HL-60/S4 treated with phorbol 12-myristate 13-acetate at 8.2 ng/mL for 4 days and 3 days (cell line): ENCODE measurements at regions not wholly inside any gene's neighbourhood (a gene's known extent, or its start where the extent isn't known, plus 50 kb on each side); places are given as distances from the start of the nearest gene placed in this dataset.

Experiments used
- in situ Hi-C: fragments of 300-500 bp; cut with MboI; formaldehyde crosslinking; loops from 2 replicates; pipeline ENCODE4 v1.15.0; 2022; ENCODE audit warnings: low sequenced_read_pairs

DNA sequence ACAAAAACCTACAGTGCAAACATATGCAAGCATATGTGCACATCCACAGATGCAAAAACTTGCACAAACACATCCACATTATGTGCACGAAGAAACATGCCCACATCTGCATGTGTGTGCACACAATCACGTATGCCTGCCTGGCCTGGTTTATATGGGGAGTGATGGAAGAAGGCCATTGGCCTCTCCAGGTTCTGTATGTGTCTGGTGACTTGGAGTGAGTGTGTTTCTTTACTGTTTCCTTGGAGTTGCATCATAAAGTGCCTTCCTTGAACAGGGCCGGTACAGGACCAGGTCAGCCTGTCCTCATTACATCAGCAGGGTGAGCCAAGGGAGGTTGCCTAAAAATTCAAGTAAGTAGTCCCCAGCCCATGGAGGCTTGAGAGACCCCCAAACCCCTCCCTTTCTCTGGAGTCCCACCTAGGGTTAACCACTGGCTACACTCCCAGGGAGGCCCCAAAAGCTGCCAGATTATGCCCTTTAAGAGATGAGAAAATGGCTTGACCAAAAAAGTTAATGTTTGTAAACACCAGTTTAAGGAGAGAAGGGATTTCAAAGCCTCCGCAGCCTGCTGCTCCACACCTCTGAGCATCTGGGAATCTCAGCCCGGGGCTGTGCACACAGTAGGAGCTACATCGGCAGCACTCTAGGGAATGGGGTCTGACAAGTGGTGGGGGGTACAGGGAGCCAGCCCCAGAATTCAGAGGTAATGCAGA, 140.8 kb downstream of the VEGFA start:
- in situ Hi-C loops: no loop called here

DNA sequence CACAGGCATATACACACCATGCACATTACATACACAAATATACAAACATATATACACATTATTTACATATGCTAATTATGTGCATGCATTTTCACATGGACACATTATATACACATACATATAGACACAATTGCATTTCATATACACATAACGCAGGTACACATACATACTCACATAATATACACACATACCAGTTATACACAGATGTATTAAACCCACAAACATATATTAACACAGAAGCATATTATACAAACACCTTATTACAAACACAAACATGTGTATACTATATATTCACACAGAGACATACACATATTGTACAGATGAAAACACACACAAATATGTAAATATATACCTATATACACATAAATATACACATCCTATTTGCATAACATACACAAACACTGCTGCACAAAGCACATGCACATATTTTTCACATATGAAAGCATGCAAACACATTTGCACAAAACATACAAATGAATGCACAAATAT, 140.2 kb downstream of the VEGFA start:
- in situ Hi-C loops: no loop called here

DNA sequence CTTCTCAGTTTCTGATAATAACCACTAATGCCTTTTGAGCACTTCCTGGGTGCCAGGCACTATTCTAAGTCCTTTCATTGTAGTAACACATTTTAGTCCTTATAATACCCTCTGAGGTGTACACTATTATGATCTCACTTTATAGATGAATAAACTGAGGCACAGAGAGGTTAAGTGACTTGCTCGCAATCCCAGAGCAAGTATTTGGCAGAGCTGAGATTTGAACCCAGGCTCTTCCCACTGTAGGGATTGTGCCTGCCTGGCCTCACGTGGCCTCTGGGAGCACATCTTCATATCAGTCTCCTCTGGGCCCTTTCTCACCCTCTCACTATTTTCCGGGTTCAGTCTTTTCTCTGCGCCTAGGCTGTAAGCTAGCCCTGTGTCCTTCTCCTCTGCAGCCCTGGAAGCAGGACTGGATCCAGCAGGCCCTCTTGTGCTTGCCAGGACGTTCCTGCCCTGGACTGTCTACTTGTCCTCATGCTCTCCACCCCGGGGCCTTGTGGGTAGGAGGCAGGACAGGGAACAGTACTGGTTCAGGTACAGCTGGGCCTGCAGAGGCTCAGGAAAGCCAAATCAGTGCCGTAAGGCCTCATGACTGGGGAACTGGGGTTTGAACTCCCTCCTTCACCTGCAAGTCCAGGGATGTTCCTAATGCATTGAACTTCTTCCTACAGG, 139.6 kb downstream of the VEGFA start:
- in situ Hi-C loops: no loop called here

DNA sequence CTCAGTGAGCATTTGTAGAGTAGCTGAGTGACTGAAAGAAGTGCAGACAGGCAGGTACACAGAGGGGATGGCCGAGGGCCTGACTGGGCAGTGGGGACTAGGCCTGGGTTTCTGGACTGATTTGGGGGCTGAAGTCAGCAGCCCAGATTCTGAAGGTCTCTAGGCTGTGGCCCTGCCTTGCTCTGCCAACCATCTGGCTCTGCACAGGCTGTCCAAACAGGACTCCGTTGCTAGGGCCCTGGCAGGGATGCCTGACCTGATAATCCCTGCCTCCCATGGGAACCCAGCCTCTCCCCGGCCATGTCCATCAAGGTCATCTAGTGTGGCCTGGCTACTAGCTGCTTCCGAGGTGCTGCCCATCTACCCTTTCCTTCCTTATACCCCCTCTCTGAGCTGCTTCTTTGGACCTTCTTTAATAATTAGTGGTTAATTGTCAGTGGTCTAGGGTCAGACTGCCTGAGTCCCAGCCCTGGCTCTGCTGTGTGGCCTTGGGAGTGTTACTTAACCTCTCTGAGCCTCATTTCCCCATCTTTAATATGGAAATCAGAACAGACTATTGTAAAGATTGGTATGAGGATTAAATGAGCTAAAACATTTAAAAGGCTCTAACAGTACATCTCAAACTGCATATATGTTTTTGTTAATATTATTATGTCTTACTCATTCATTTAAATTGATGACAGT, 137.9 kb downstream of the VEGFA start:
- in situ Hi-C loops: no loop called here

DNA sequence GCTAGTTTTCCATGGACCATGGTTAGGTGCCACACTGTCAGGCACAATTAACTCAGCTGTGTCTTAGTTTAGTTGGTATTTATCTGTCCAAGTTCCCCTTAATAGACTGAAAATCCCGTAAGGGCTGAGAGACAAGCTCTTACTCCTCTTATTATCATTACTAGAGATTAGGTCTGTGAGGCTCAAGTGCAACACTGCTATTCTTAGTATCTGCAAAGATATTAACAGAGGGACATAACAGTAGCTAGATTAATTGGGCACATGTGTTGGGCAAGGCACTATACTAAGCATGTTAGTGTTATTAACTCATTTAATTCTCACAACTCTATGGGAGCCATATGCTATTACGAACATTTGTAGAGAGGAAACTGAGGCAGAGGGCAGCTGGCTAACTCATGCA, 137.3 kb downstream of the VEGFA start:
- in situ Hi-C loops: no loop called here

DNA sequence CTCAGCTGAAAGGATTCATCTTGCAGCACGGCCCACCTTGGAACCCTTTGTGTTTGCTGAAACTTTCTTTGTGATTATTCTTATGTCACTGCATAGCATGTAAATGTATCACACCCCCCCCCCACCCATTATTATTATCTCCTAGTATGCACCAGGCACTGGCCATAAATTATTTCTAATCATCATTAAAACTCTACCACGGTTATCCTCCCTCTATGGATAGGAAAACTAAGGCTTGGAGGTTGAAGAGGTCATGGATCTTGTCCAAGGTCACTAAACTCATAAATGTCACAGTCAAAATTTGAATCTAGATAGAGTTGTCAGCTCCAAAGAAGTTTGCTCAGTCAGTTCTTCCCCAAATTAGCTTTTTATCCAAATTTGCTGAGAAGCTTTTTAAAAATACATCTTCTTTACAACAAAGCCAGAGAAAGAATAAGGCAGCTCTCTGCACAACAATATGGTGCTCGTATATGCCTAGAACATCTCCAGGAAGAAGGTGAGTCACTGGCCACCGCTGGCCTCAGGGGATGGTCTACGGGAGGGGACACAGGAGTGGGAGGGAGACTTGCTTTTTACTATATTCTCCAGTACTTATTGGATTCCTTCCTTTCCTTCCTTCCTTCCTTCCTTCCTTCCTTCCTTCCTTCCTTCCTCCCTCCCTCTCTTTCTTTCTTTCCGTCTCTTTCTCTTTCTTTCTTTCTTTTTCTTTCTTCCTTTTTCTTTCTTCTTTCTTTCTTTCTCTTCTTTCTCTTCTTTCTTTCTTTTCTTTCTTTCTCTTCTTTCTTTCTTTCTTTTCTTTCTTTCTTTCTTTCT, 134.5 kb downstream of the VEGFA start:
- in situ Hi-C loops: no loop called here

DNA sequence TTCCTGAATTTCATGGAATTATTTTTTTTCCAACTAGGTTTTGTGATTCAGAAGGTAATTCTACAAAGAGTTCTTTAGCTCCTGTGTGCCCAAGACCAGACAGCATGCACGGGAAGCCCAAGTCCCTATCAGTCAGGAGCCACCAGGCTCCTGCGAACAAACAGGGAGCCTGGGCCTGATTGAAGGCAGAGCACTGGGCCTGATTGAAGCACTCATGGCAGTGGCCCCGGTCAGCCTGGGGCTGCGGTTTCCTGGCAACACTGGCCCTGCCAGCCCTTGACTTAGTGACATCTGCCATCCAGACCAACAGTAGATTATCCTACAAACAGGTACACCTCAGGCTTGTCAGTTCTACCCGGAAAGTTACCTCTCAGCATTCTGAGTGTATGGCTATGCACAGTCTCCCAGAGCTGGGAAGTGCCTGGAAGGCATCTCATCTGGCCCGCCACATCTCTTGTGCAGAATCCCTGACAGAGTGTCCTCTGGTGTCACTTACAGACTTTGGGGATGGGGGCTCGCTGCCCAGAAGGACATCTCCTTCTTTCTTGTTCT, 133.8 kb downstream of the VEGFA start:
- in situ Hi-C loops: no loop called here

DNA sequence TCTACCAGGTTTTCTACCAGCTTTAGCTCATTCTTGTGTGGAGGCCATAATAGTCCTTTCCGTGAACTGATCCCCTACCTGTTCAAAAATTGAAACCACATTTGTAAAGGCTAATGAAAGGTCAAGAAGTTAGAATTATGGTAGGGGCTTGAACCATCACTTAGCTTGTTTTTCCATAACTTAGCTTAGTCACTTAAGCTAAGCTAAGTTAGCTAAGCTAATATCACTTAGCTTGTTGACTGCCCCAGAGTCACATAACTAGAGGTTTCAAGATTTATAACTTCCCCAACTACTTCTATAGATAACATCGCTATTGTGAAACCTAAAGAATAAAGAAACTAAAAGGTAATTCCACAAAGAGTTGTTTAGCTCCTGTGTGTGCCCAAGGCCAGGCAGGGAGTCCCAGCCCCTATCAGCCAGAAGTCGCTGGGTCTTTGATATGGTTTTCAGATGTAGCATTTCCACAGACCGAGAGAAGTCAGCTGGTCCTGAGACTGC, 131.8 kb downstream of the VEGFA start:
- in situ Hi-C loops: no loop called here

DNA sequence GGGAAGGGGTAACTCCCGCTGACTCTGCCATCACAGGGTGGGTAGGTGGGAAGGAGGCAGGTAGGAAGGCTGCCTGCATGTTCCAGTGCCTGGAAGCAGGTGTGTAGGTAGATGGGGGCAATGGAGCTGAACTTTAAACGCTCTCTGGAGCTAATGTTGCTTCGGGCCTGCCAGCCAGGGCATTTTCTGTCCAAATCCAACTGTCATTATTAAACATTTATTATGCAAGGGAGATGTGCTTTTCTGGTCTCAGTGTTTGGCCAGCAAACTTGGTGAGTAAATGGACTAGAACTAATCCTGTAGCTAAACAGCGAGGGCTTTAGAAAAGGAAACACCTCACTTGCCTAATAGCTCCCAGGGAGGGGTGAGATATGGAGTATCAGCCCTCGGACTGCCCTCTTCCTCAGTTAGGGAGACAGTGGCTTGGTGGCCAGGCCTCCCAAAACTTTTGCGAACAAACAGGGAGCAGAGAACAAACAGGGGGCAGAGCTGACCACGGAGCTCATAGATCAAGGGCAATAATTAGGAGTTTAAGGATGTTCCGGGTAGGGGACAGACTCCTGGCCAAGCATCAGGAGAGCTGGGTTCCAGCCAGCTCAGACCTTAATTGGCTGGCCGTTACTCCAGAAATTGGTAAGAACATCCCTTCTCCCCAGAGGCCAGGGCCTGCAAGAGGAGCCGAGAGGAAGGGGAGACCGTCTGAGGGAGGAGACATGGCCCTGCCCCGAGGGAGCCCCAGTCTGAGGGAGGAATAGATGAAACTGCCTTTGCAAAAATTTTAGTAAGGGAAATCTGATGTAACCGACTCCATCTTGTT, 131.1 kb downstream of the VEGFA start:
- in situ Hi-C loops: no loop called here

DNA sequence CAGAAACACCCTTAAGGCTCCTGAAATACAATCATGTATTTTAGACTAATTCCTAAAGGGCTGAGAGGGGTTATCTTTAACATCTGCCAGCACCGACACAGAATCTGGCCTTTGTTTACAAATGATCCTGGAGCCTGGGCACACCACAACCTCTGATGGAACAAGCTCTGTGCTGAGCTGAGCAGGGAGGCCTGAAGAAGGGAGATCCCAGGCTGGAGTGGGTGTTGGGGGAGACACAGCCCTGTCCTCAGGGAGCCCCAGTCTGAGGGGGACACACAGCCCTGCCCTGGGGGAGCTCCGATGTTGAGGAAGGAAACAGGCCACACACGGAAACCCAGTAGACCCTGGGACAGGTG, 130.5 kb downstream of the VEGFA start:
- in situ Hi-C loops: no loop called here

DNA sequence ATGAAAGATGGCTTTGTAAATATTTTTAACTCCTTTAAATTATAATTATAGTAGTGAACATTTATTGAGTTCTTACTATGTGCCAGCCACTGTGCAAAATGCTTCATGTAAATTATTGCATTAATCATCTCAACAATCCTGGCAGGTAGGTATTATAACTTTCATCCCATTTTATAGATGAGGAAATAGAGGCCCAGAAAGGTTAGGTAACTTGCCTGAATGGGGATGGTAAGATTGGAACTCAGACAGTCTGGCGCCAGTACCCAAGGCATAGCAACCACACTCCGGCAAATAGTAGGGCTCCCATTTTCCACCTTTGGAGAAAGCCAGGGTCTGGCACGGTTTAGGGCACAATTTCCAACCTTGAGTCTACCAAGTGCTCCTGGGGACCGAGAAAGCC, 129.8 kb downstream of the VEGFA start:
- in situ Hi-C loops: no loop called here

DNA sequence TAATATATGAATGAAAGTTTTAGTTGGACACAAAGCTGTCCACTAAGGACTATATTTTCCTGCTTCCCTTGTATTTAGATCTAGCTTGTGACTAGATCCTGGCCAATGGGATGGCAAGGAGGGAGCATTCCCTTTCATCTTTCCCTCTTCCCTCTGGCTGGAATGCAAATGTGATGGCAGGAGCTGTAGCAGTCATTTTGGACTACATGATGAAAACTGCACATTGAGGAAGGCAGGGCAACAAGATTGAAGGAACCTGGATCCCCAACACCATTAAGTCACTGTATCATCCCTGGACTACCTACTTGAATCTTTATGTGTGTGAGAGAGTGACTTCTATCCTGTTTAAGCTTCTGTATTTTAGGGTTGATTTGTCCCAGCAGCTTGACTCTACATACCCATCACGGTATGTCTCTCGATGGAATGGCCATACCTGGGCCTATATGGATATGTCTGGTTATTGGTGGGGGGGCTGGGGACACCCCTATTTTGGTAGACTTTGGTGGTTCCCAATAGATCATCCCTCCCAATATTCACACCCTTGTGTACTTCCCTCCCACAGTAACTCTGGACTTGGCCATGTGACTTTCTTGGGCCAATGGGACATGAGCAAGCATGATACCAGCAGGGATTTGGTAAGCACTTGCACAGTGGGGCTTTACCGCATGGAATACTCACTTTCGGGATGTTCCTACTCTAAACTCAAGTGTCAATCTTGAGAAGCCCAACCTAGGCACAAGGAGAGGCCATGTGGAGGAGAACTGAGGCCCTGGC, 128.5 kb downstream of the VEGFA start:
- in situ Hi-C loops: no loop called here

DNA sequence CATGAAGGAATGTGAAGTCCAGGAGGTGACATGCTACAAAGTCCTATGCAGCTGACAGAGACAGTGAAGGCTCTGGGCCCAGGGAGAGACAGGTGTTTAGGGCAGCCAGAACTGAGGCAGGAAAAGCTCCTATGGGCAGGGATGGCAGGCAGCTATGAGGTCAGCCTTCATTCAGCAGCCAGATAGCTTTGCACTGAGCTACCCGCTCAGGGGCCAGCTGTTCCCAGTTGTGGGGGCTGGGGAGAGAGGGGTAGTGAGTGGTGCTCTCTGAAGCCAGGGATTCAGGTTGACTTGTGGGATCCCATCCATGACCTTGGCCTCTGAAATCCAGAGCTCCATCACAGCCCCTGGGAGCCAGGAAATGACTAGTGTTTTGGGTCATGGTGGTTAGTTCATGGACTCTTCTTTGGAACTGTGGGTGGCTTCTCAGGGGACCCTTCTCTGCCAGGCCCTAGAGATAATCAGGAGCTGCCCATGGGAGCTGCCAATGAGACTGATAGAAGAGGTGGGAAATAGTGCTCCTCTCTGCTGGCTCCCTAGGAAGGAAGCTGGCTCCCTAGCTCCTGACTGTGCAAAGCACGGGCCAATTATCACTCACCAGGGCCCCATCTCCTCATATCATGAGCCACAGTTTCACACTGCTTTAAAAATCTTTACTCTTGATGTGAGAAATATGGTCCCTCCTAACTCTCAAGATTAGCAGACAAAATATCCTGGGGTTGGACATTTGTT, 127.7 kb downstream of the VEGFA start:
- in situ Hi-C loops: no loop called here

DNA sequence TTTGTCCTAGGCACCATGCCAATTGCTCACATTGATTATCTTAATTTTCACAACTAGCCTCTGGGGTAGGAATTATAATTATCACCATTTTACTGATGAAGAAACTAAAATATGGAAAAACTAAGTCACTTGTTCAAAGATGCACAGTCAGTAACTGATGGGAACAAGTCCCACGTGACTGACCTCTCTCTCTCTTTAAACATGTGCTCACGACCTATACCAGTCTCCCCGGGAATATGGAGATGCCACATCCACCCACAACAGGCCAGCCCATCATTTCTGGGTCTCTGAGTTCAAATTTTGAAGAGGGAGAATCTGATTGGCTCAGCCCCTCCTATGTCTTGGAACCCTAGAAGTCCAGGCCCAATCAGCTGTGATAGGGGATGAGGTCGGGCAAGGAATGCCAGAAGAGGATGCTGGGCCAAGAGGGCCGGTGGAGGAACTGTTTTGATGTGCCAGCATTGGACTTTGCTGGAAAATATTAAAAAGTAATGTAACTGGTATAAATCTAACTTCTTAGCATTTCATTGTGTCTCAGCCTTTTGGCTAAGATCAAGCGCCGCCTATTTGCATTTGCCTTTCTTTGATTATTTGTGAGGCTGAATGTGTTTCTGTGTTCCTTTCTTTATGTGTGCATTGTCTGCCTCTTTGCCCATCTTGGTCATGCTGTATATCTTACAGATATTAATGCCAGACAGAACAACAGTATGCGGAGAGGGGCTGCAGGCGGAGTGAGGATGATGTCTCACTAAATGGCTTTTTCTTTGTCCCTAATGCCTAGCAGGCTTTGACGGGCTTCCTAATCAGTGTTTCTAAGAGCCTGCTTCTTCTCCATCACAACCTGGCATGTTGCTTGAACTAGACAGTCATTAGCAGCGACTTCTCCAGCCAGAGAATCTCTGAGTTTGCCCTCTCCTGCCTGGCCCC, 126.6 kb downstream of the VEGFA start:
- in situ Hi-C loops: no loop called here

DNA sequence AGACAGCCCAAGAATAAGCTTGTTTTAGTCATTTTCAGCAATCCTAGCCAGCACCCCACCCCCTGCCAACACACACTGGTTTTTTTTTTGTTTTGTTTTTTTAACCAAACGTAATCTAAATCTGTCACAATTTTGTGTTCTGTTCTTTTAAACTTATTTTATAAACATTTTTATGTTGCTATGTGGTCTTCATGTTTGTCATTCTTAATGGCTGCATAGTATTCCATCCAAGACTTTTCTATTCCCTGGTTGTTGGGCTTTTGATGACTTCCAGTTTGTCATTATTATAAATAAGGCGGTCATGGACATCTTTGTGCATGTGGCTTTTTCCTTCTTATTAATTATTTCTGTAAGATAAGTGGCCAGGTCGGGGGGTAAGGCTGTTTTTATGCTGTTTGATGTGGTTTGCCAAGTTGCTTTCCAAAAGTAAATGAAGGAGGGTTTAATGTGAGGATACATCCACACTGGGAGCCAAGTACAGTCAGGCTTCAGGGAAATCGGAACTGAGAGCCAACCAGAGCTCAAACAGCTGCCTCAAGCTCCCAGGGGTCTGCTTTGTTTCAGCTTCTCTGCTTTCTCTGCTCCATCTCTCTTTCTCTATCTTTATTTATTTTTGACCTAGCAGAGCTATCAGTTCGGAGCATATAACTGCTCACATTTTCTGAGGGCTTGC, 125.8 kb downstream of the VEGFA start:
- in situ Hi-C loops: no loop called here

DNA sequence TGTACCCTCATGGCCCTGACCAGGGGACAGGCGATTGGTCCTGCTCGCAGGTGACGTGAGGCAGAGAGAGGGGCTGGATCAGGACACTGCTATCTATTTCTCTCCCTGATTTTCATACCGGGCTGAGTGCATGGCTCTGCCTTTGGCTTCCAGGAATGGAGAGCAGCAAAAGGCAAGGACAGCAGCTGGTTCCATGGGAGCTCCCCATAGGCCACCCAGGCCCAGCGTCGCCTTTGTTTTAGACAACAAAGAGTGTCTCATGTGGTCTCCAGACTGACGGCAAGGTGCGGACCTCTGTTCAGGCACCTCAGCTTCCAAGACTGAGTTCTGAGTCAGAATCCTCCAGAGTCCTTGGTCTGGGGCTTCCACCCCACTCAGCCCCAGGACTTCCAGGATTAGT, 123.1 kb downstream of the VEGFA start:
- in situ Hi-C loops: no loop called here
